Fibroblast of lung (primary cell): ENCODE measurements at regions not wholly inside any gene's neighbourhood (a gene's known extent, or its start where the extent isn't known, plus 50 kb on each side); places are given as distances from the start of the nearest gene placed in this dataset.
"Not testable (repeated sequence)": the region's sequence is repeated elsewhere in the genome, so short reads cannot be mapped to it uniquely, and the experiment has no call there.

Source experiments
- DNase-seq, 2 donors: peaks; one replicate each; pipeline versions ENCODE4 v3.0.0 to v3.0.0-alpha.2; 2010; ENCODE audit warnings: low read depth in 2 of 2
- H2AFZ ChIP-seq: 2 replicates; pipeline ENCODE4 v1.5.1; 2012; ENCODE audit warnings: low read length, control low read depth, inconsistent platforms
- H3K27ac ChIP-seq: 2 replicates; pipeline ENCODE4 v1.5.1; 2011; ENCODE audit warnings: low read length, control low read depth; ENCODE audit not compliant: insufficient read depth
- H3K27me3 ChIP-seq: 2 replicates; pipeline ENCODE4 v1.5.1; 2011; ENCODE audit warnings: mild to moderate bottlenecking, low read length; ENCODE audit not compliant: control insufficient read depth, insufficient read depth
- H3K36me3 ChIP-seq: 2 replicates; pipeline ENCODE4 v1.5.1; 2011; ENCODE audit warnings: low read length; ENCODE audit not compliant: control insufficient read depth, insufficient read depth
- H3K4me1 ChIP-seq: 2 replicates; pipeline ENCODE4 v1.5.1; 2011; ENCODE audit warnings: low read length; ENCODE audit not compliant: control insufficient read depth, insufficient read depth; ENCODE audit errors: extremely low read depth
- H3K4me2 ChIP-seq: 2 replicates; pipeline ENCODE4 v1.5.1; 2011; ENCODE audit warnings: low read length, control low read depth; ENCODE audit not compliant: insufficient read depth; ENCODE audit errors: extremely low read depth
- H3K4me3 ChIP-seq, 4 experiments: fragments of 200-600 bp in 1 of 4; sonication (generic) in 1 of 4; replicated peaks in 1 of 4; 2 replicates each; pipeline ENCODE4 v1.5.1; 2011 to 2016; ENCODE audit warnings: low read length in 4 of 4, low read depth in 3 of 4, mild to moderate bottlenecking in 3 of 4, control low read depth in 2 of 4, inconsistent platforms in 1 of 4, mixed read lengths in 1 of 4; ENCODE audit not compliant: insufficient read depth in 1 of 4; ENCODE audit errors: control extremely low read depth in 1 of 4
- H3K79me2 ChIP-seq: 2 replicates; pipeline ENCODE4 v1.5.1; 2012; ENCODE audit warnings: mild to moderate bottlenecking, low read length, inconsistent platforms; ENCODE audit not compliant: control insufficient read depth, insufficient read depth
- H3K9ac ChIP-seq: 2 replicates; pipeline ENCODE4 v1.5.1; 2011; ENCODE audit warnings: mild to moderate bottlenecking, low read length, control low read depth; ENCODE audit not compliant: insufficient read depth
- H3K9me3 ChIP-seq: 2 replicates; pipeline ENCODE4 v1.5.1; 2012; ENCODE audit warnings: low read depth, low read length; ENCODE audit not compliant: control insufficient read depth, insufficient read depth
- H4K20me1 ChIP-seq: 2 replicates; pipeline ENCODE4 v1.5.1; 2011; ENCODE audit warnings: low read length; ENCODE audit not compliant: control insufficient read depth, insufficient read depth; ENCODE audit errors: extremely low read depth
- EZH2 ChIP-seq: IDR thresholded peaks from 2 replicates; pipeline ENCODE4 v1.5.1; 2012; ENCODE audit warnings: low read length, control low read depth, mild to moderate bottlenecking; ENCODE audit errors: missing control alignments
- TF ChIP-seq, protein P1 (sequence below), 2 donors: IDR thresholded peaks in 1 of 2; conservative IDR thresholded peaks in 1 of 2; 1 replicate in 1 of 2; 2 replicates in 1 of 2; pipeline ENCODE4 v1.5.1; 2011 to 2012; ENCODE audit warnings: low read length in 2 of 2, control low read depth in 1 of 2, inconsistent platforms in 1 of 2, low read depth in 1 of 2, mild to moderate bottlenecking in 1 of 2

- no peak overlapping the region for H2AFZ ChIP-seq
- TF ChIP-seq EZH2, result no peak
- TF ChIP-seq, protein P1, sequence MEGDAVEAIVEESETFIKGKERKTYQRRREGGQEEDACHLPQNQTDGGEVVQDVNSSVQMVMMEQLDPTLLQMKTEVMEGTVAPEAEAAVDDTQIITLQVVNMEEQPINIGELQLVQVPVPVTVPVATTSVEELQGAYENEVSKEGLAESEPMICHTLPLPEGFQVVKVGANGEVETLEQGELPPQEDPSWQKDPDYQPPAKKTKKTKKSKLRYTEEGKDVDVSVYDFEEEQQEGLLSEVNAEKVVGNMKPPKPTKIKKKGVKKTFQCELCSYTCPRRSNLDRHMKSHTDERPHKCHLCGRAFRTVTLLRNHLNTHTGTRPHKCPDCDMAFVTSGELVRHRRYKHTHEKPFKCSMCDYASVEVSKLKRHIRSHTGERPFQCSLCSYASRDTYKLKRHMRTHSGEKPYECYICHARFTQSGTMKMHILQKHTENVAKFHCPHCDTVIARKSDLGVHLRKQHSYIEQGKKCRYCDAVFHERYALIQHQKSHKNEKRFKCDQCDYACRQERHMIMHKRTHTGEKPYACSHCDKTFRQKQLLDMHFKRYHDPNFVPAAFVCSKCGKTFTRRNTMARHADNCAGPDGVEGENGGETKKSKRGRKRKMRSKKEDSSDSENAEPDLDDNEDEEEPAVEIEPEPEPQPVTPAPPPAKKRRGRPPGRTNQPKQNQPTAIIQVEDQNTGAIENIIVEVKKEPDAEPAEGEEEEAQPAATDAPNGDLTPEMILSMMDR (conservative IDR thresholded peaks at IDR 0.05 in 1 of 2, IDR thresholded peaks at IDR 0.05 in 1 of 2; ENCODE audit: low read depth in 1 of 2, low read length in 2 of 2), result no peak
- no peaks in the 10 kb centered on the region for H3K9me3 ChIP-seq
- no peaks in the 10 kb centered on the region for H3K27me3 ChIP-seq
- peaks cover 5% of the 10 kb centered on the region for H3K4me1 ChIP-seq
- DNase-seq, result no peak
- H3K4me3 ChIP-seq, result no peak overlapping the region
- H3K79me2 ChIP-seq, result no peaks in the 10 kb centered on the region
- H3K36me3 ChIP-seq, result no peaks in the 10 kb centered on the region
- H3K4me2 ChIP-seq, result no peak overlapping the region
- no peak overlapping the region for H3K27ac ChIP-seq
- no peak overlapping the region for H3K9ac ChIP-seq
- H4K20me1 ChIP-seq, result no peaks in the 10 kb centered on the region
These were observed 113.5 kb upstream of the PCED1B start for GRCh38 chr12:46965880-46966279.

DNA sequence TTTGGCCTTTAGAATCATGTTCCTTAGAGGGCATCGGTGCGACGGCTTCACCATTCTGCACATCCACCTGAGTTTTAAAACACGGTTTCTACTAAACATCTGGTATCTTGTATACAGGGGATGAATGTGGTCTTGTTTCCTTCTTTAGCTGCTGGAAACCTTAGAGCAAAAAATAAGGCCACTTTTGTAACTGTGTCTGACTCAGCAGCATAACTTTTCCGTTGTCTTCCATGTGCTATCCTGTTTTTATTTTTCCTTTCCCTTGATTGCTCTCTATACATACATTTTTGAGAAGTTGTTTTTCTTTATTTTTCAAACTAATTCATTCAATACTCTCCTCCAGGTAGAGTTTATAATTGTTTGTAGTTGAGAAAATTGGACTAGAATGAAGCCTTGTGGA lies 108.8 kb upstream of the PCED1B start:
- Histone ChIP-seq H3K79me2 (no peaks in the 10 kb centered on the region), H3K27me3 (no peaks in the 10 kb centered on the region), H3K27ac (no peak overlapping the region), H3K4me1 (peaks cover 2% of the 10 kb centered on the region), H3K4me2 (no peak overlapping the region), H3K9ac (no peak overlapping the region), H3K36me3 (no peaks in the 10 kb centered on the region), H3K4me3 (no peak overlapping the region), H4K20me1 (no peaks in the 10 kb centered on the region), H3K9me3 (no peaks in the 10 kb centered on the region), H2AFZ (no peak overlapping the region)
- DNase-seq, result no peak
- TF ChIP-seq, protein P1 (conservative IDR thresholded peaks at IDR 0.05 in 1 of 2, IDR thresholded peaks at IDR 0.05 in 1 of 2; ENCODE audit: low read depth in 1 of 2, low read length in 2 of 2), result no peak
- TF ChIP-seq EZH2, result no peak

GRCh38 chr12:46973937-46974336 lies 105.5 kb upstream of the PCED1B start:
- H3K4me1 ChIP-seq, H2AFZ ChIP-seq, H3K36me3 ChIP-seq, H3K27me3 ChIP-seq, H3K4me3 ChIP-seq, H3K4me2 ChIP-seq, H3K9me3 ChIP-seq, DNase-seq, H3K9ac ChIP-seq, H3K27ac ChIP-seq, H4K20me1 ChIP-seq, H3K79me2 ChIP-seq: not testable (repeated sequence)
